Neural progenitor cell (in vitro differentiated cells): ENCODE measurements at regions not wholly inside any gene's neighbourhood (a gene's known extent, or its start where the extent isn't known, plus 50 kb on each side); places are given as distances from the start of the nearest gene placed in this dataset.

Source experiments
- EZH2 ChIP-seq: fragments of 200-600 bp; sonication (generic); IDR thresholded peaks from 2 replicates; pipeline ENCODE4 v1.6.1; 2017; ENCODE audit warnings: antibody characterized with exemption, mild to moderate bottlenecking, moderate library complexity
- TF ChIP-seq, protein P1 (sequence below): fragments of 200-600 bp; sonication (generic); IDR thresholded peaks from 2 replicates; pipeline ENCODE4 v1.5.1; 2017; ENCODE audit warnings: antibody characterized with exemption, mild to moderate bottlenecking

GRCh38 chr10:107970512-107970911 is 806.0 kb upstream of the SORCS1 start:
- TF ChIP-seq, protein P1, sequence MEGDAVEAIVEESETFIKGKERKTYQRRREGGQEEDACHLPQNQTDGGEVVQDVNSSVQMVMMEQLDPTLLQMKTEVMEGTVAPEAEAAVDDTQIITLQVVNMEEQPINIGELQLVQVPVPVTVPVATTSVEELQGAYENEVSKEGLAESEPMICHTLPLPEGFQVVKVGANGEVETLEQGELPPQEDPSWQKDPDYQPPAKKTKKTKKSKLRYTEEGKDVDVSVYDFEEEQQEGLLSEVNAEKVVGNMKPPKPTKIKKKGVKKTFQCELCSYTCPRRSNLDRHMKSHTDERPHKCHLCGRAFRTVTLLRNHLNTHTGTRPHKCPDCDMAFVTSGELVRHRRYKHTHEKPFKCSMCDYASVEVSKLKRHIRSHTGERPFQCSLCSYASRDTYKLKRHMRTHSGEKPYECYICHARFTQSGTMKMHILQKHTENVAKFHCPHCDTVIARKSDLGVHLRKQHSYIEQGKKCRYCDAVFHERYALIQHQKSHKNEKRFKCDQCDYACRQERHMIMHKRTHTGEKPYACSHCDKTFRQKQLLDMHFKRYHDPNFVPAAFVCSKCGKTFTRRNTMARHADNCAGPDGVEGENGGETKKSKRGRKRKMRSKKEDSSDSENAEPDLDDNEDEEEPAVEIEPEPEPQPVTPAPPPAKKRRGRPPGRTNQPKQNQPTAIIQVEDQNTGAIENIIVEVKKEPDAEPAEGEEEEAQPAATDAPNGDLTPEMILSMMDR = no peak
- no peak for TF ChIP-seq EZH2
